ENCODE measurements at regions not wholly inside any gene's neighbourhood (a gene's known extent, or its start where the extent isn't known, plus 50 kb on each side); places are given as distances from the start of the nearest gene placed in this dataset.

- H3K4me3 ChIP-seq (ENCODE audit: low read length in 3 of 3), result peak overlapping the region in 2 of 3 donors; percentile 4 to 24
- H3K27me3 ChIP-seq (ENCODE audit: control insufficient read depth in 3 of 3, insufficient read depth in 3 of 3, low read length in 3 of 3), result no peaks in the 10 kb centered on the region
- H3K9me3 ChIP-seq (ENCODE audit: control insufficient read depth in 3 of 3, low read length in 3 of 3), result no peaks in the 10 kb centered on the region
- no peaks in the 10 kb centered on the region for H3K36me3 ChIP-seq (ENCODE audit: control insufficient read depth in 3 of 3, insufficient read depth in 3 of 3, low read length in 3 of 3)
- peaks cover 5 to 16% (median 13%) of the 10 kb centered on the region in 3 donors for H3K4me1 ChIP-seq (ENCODE audit: control insufficient read depth in 3 of 3, insufficient read depth in 3 of 3, low read length in 3 of 3)
- H3K27ac ChIP-seq (ENCODE audit: low read depth, low read length), result peak overlapping the region; percentile 56
- peak overlapping the region; percentile 20 to 44 (median 39) for H3K9ac ChIP-seq (ENCODE audit: low read depth in 1 of 3, low read length in 3 of 3)
Observed at GRCh38 chr1:222892137-222892769, 77.4 kb downstream of the DISP1 start.

- Histone ChIP-seq H3K36me3 (ENCODE audit: control insufficient read depth in 3 of 3, insufficient read depth in 3 of 3, low read length in 3 of 3) (no peaks in the 10 kb centered on the region), H3K27me3 (ENCODE audit: control insufficient read depth in 3 of 3, insufficient read depth in 3 of 3, low read length in 3 of 3) (no peaks in the 10 kb centered on the region), H3K27ac (ENCODE audit: low read depth, low read length) (no peak overlapping the region), H3K9ac (ENCODE audit: low read depth in 1 of 3, low read length in 3 of 3) (peak overlapping the region; percentile 10 to 26 (median 19)), H3K4me3 (ENCODE audit: low read length in 3 of 3) (peak overlapping the region in 1 of 3 donors; percentile 45), H3K4me1 (ENCODE audit: control insufficient read depth in 3 of 3, insufficient read depth in 3 of 3, low read length in 3 of 3) (peaks cover 5 to 16% (median 13%) of the 10 kb centered on the region in 3 donors), H3K9me3 (ENCODE audit: control insufficient read depth in 3 of 3, low read length in 3 of 3) (no peaks in the 10 kb centered on the region)
Observed at GRCh38 chr1:222893255-222893654, 78.4 kb downstream of the DISP1 start.

DNA sequence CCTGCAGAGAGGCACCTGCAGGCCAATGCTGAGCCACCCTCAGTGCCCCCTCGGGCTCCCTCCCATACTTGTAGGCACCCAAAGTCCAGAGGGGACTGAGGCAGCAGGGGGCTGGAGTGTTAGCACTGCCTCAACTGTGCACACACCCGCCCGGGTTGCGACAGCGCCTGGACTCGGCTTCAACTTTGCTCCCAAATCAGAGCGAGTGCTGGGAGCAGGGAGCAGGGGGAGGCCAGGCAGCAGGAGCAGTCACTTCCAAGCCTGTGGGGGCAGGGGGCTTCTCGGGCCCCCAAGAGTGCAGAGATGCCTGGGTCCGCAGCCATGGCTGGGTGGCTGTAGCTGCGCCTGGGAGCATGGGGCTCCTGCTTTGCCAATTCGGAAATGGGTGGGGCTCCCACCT is 79.5 kb downstream of the DISP1 start:
- Histone ChIP-seq H3K27me3 (ENCODE audit: control insufficient read depth in 3 of 3, insufficient read depth in 3 of 3, low read length in 3 of 3) (no peaks in the 10 kb centered on the region), H3K4me3 (ENCODE audit: low read length in 3 of 3) (no peak overlapping the region), H3K9ac (ENCODE audit: low read depth in 1 of 3, low read length in 3 of 3) (no peak overlapping the region), H3K9me3 (ENCODE audit: control insufficient read depth in 3 of 3, low read length in 3 of 3) (no peaks in the 10 kb centered on the region), H3K4me1 (ENCODE audit: control insufficient read depth in 3 of 3, insufficient read depth in 3 of 3, low read length in 3 of 3) (peaks cover 5 to 16% (median 13%) of the 10 kb centered on the region in 3 donors), H3K36me3 (ENCODE audit: control insufficient read depth in 3 of 3, insufficient read depth in 3 of 3, low read length in 3 of 3) (no peaks in the 10 kb centered on the region), H3K27ac (ENCODE audit: low read depth, low read length) (no peak overlapping the region)

- Histone ChIP-seq H3K4me1 (ENCODE audit: control insufficient read depth in 3 of 3, insufficient read depth in 3 of 3, low read length in 3 of 3) (peaks cover 5 to 13% (median 13%) of the 10 kb centered on the region in 3 donors), H3K9me3 (ENCODE audit: control insufficient read depth in 3 of 3, low read length in 3 of 3) (no peaks in the 10 kb centered on the region), H3K4me3 (ENCODE audit: low read length in 3 of 3) (no peak overlapping the region), H3K36me3 (ENCODE audit: control insufficient read depth in 3 of 3, insufficient read depth in 3 of 3, low read length in 3 of 3) (no peaks in the 10 kb centered on the region), H3K9ac (ENCODE audit: low read depth in 1 of 3, low read length in 3 of 3) (no peak overlapping the region), H3K27ac (ENCODE audit: low read depth, low read length) (no peak overlapping the region), H3K27me3 (ENCODE audit: control insufficient read depth in 3 of 3, insufficient read depth in 3 of 3, low read length in 3 of 3) (no peaks in the 10 kb centered on the region)
Observed at GRCh38 chr1:222896630-222897526, 82.0 kb downstream of the DISP1 start.

DNA sequence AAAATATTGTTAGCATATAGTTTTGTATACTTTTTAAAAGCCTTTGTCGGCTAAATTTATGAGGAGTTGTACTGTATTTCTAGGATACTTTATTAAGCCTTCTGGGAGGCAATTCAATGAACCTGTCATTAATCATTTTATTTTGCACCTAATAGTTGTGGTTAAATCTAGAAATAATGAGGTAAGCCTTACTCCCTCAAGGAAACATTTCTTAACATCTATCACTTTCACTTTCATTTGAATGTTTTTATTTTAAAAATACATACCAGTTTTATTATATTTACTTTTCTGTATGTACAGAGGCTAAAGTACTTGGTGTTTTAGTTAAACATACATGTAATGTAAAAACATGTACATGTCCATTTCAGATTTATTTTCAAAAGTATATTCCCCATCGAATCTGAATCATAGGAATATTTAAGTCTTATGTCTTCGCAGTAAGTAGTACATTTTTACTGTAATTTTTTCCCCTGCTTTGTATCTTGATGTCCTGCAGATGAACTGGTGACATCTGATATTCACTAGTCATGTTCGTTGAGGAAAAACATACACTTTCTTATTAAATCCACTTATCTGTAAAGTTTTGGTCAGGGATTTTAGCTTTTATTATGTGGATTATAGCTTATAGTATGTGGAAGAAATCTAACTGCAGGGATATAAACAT is 82.8 kb downstream of the DISP1 start:
- Histone ChIP-seq H3K4me3 (ENCODE audit: low read length in 3 of 3) (peak overlapping the region in 2 of 3 donors; percentile 3 to 51), H3K4me1 (ENCODE audit: control insufficient read depth in 3 of 3, insufficient read depth in 3 of 3, low read length in 3 of 3) (peaks cover 5 to 13% (median 8%) of the 10 kb centered on the region in 3 donors), H3K27ac (ENCODE audit: low read depth, low read length) (no peak overlapping the region), H3K36me3 (ENCODE audit: control insufficient read depth in 3 of 3, insufficient read depth in 3 of 3, low read length in 3 of 3) (no peaks in the 10 kb centered on the region), H3K9ac (ENCODE audit: low read depth in 1 of 3, low read length in 3 of 3) (peak overlapping the region; percentile 25 to 61 (median 54)), H3K27me3 (ENCODE audit: control insufficient read depth in 3 of 3, insufficient read depth in 3 of 3, low read length in 3 of 3) (no peaks in the 10 kb centered on the region), H3K9me3 (ENCODE audit: control insufficient read depth in 3 of 3, low read length in 3 of 3) (no peaks in the 10 kb centered on the region)

DNA sequence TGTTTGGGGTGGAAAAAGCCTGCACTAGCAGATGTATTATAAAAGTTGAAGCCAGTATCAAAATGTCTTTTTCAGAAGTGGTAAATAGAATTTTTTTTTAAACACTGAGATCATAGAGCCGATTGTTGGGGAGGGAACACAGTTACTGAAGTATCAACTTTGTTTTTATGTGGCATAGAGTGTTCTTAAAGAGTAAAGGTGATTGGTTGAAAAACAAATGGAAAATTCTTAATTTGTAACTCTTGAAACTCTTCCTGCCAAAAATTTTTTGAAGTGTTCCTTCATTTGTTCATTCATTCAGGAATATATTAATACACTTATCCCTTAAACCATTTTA is 83.3 kb downstream of the DISP1 start:
- peak overlapping the region; percentile 25 to 61 (median 54) for H3K9ac ChIP-seq (ENCODE audit: low read depth in 1 of 3, low read length in 3 of 3)
- H3K27me3 ChIP-seq (ENCODE audit: control insufficient read depth in 3 of 3, insufficient read depth in 3 of 3, low read length in 3 of 3), result no peaks in the 10 kb centered on the region
- H3K27ac ChIP-seq (ENCODE audit: low read depth, low read length), result no peak overlapping the region

GRCh38 chr1:222899471-222899870 is 84.6 kb downstream of the DISP1 start:
- Histone ChIP-seq H3K27me3 (ENCODE audit: control insufficient read depth in 3 of 3, insufficient read depth in 3 of 3, low read length in 3 of 3) (no peaks in the 10 kb centered on the region), H3K9ac (ENCODE audit: low read depth in 1 of 3, low read length in 3 of 3) (no peak overlapping the region), H3K27ac (ENCODE audit: low read depth, low read length) (no peak overlapping the region), H3K4me1 (ENCODE audit: control insufficient read depth in 3 of 3, insufficient read depth in 3 of 3, low read length in 3 of 3) (peaks cover 0 to under 1% (median 0%) of the 10 kb centered on the region in 3 donors), H3K4me3 (ENCODE audit: low read length in 3 of 3) (no peak overlapping the region), H3K36me3 (ENCODE audit: control insufficient read depth in 3 of 3, insufficient read depth in 3 of 3, low read length in 3 of 3) (no peaks in the 10 kb centered on the region), H3K9me3 (ENCODE audit: control insufficient read depth in 3 of 3, low read length in 3 of 3) (no peaks in the 10 kb centered on the region)

More for the DNA sequence above, 83.3 kb downstream of the DISP1 start:
- Histone ChIP-seq H3K4me1 (ENCODE audit: control insufficient read depth in 3 of 3, insufficient read depth in 3 of 3, low read length in 3 of 3) (peaks cover 5 to 13% (median 8%) of the 10 kb centered on the region in 3 donors), H3K9me3 (ENCODE audit: control insufficient read depth in 3 of 3, low read length in 3 of 3) (no peaks in the 10 kb centered on the region), H3K4me3 (ENCODE audit: low read length in 3 of 3) (peak overlapping the region in 1 of 3 donors; percentile 51), H3K36me3 (ENCODE audit: control insufficient read depth in 3 of 3, insufficient read depth in 3 of 3, low read length in 3 of 3) (no peaks in the 10 kb centered on the region)

DNA sequence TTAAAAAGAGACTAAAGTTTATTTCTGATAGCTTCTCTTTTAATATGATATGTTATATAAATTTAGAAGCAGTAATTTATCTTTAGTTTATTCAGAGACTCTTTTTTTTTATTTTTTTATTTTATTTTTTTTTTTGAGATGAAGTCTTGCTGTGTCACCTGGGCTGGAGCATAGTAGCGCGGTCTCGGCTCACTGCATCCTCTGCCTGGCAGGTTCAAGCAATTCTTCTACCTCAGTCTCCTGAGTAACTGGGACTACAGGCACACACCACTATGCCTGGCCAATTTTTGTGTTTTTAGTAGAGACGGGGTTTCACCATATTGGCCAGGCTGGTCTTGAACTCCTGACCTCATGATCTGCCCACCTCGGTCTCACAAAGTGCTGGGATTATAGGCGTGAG is 89.6 kb downstream of the DISP1 start:
- H3K9ac ChIP-seq (ENCODE audit: low read depth in 1 of 3, low read length in 3 of 3), result no peak overlapping the region

GRCh38 chr1:222905151-222905550 is 90.3 kb downstream of the DISP1 start:
- no peaks in the 10 kb centered on the region for H3K9me3 ChIP-seq (ENCODE audit: control insufficient read depth in 3 of 3, low read length in 3 of 3)
- peaks cover 7 to 11% (median 7%) of the 10 kb centered on the region in 3 donors for H3K4me1 ChIP-seq (ENCODE audit: control insufficient read depth in 3 of 3, insufficient read depth in 3 of 3, low read length in 3 of 3)
- no peak overlapping the region for H3K9ac ChIP-seq (ENCODE audit: low read depth in 1 of 3, low read length in 3 of 3)
- H3K27me3 ChIP-seq (ENCODE audit: control insufficient read depth in 3 of 3, insufficient read depth in 3 of 3, low read length in 3 of 3), result no peaks in the 10 kb centered on the region
- H3K4me3 ChIP-seq (ENCODE audit: low read length in 3 of 3), result no peak overlapping the region
- H3K36me3 ChIP-seq (ENCODE audit: control insufficient read depth in 3 of 3, insufficient read depth in 3 of 3, low read length in 3 of 3), result no peaks in the 10 kb centered on the region
- H3K27ac ChIP-seq (ENCODE audit: low read depth, low read length), result no peak overlapping the region

More for the DNA sequence above, 89.6 kb downstream of the DISP1 start:
- Histone ChIP-seq H3K27me3 (ENCODE audit: control insufficient read depth in 3 of 3, insufficient read depth in 3 of 3, low read length in 3 of 3) (no peaks in the 10 kb centered on the region), H3K9me3 (ENCODE audit: control insufficient read depth in 3 of 3, low read length in 3 of 3) (no peaks in the 10 kb centered on the region), H3K36me3 (ENCODE audit: control insufficient read depth in 3 of 3, insufficient read depth in 3 of 3, low read length in 3 of 3) (no peaks in the 10 kb centered on the region), H3K27ac (ENCODE audit: low read depth, low read length) (no peak overlapping the region), H3K4me3 (ENCODE audit: low read length in 3 of 3) (no peak overlapping the region), H3K4me1 (ENCODE audit: control insufficient read depth in 3 of 3, insufficient read depth in 3 of 3, low read length in 3 of 3) (peaks cover under 1 to 4% (median 3%) of the 10 kb centered on the region in 3 donors)
